Fibroblast of mammary gland (primary cell): ENCODE measurements at regions not wholly inside any gene's neighbourhood (a gene's known extent, or its start where the extent isn't known, plus 50 kb on each side); places are given as distances from the start of the nearest gene placed in this dataset.
A peak's percentile ranks its signal among the peaks of the same experiment; 100 is the strongest.

ENCODE experiments used
- DNase-seq: peaks from one replicate; pipeline ENCODE4 v3.0.0-alpha.2; 2010; ENCODE audit warnings: low read depth
- H3K4me3 ChIP-seq: 2 replicates; pipeline ENCODE4 v1.5.1; 2011; ENCODE audit warnings: low read depth, mild to moderate bottlenecking, low read length, moderate library complexity; ENCODE audit not compliant: control insufficient read depth
- CTCF ChIP-seq: conservative IDR thresholded peaks from 2 replicates; pipeline ENCODE4 v1.5.1; 2011; ENCODE audit warnings: low read depth, low read length, inconsistent platforms; ENCODE audit not compliant: control insufficient read depth, insufficient read depth

- peak; percentile 59 for DNase-seq
- no peak for TF ChIP-seq CTCF
- H3K4me3 ChIP-seq = no peak overlapping the region
These were observed 618.8 kb downstream of the HINT1 start for GRCh38 chr5:130546211-130546610.

GRCh38 chr5:130545291-130545690, 619.8 kb downstream of the HINT1 start:
- DNase-seq = peak; percentile 8
- no peak overlapping the region for H3K4me3 ChIP-seq
- no peak for TF ChIP-seq CTCF

- peak; percentile 88 for DNase-seq
- TF ChIP-seq CTCF = no peak
- no peak overlapping the region for H3K4me3 ChIP-seq
These were observed 623.3 kb downstream of the HINT1 start for GRCh38 chr5:130541617-130542221.

- no peak for DNase-seq
- no peak overlapping the region for H3K4me3 ChIP-seq
- TF ChIP-seq CTCF = no peak
These were observed 628.4 kb downstream of the HINT1 start for GRCh38 chr5:130536691-130537090.

- peak; percentile 21 for DNase-seq
- H3K4me3 ChIP-seq = no peak overlapping the region
- TF ChIP-seq CTCF = no peak
These were observed 628.5 kb downstream of the CHSY3 start for GRCh38 chr5:130532786-130533185.

GRCh38 chr5:130529511-130530485, 625.5 kb downstream of the CHSY3 start:
- no peak for DNase-seq
- TF ChIP-seq CTCF = no peak

More at GRCh38 chr5:130529511-130530485, 625.5 kb downstream of the CHSY3 start:
- no peak overlapping the region for H3K4me3 ChIP-seq
